T-cell (primary cell): ENCODE measurements at regions not wholly inside any gene's neighbourhood (a gene's known extent, or its start where the extent isn't known, plus 50 kb on each side); places are given as distances from the start of the nearest gene placed in this dataset.

Experiments used
- ATAC-seq, 4 experiments: fragments of 200-7000 bp in 3 of 4; fragments of 150-1000 bp in 1 of 4; cut with Tn5 transposase; replicated peaks in 1 of 4; 1 replicate in 3 of 4; 2 replicates in 1 of 4; pipeline ENCODE4 v1.10.0; 2021; ENCODE audit warnings: moderate library complexity in 3 of 4, mild to moderate bottlenecking in 2 of 4, moderate number of reproducible peaks in 1 of 4
- CTCF ChIA-PET, 2 donors: fragments of 300-600 bp; sonication (Branson Sonifier 250); formaldehyde crosslinking; loops; one replicate each; lab custom pipeline; 2022; ENCODE audit warnings: antibody characterized with exemption in 2 of 2; lab: Charles Lee
- POLR2A ChIA-PET, 2 donors: fragments of 300-600 bp; sonication (Branson Sonifier 250); formaldehyde crosslinking; loops; one replicate each; lab custom pipeline; 2022; ENCODE audit warnings: antibody characterized with exemption in 2 of 2; lab: Charles Lee
- DNase-seq, 35 experiments: peaks; one replicate each; pipeline versions ENCODE4 v3.0.0 to v3.0.0-alpha.2; 2013 to 2023
- H3K27ac ChIP-seq: one replicate; pipeline ENCODE4 v1.5.1; 2013; ENCODE audit warnings: low read length
- H3K27me3 ChIP-seq, 2 experiments: replicated peaks in 1 of 2; 1 replicate in 1 of 2; 2 replicates in 1 of 2; pipeline versions ENCODE4 v1.6.1 to v1.7.0; 2013; ENCODE audit warnings: low read length in 1 of 2, mixed read lengths in 1 of 2; ENCODE audit not compliant: control insufficient read depth in 2 of 2, insufficient read depth in 2 of 2; ENCODE audit errors: extremely low read depth in 1 of 2
- H3K36me3 ChIP-seq, 2 donors: 1 replicate in 1 of 2; 2 replicates in 1 of 2; pipeline versions ENCODE4 v1.6.1 to v1.7.0; 2013; ENCODE audit warnings: low read length in 1 of 2; ENCODE audit not compliant: control insufficient read depth in 2 of 2, insufficient read depth in 1 of 2; ENCODE audit errors: extremely low read depth in 1 of 2
- H3K4me1 ChIP-seq, 2 experiments: 1 replicate in 1 of 2; 2 replicates in 1 of 2; pipeline versions ENCODE4 v1.6.1 to v1.7.0; 2013; ENCODE audit warnings: low read length in 2 of 2, mixed read lengths in 1 of 2; ENCODE audit not compliant: insufficient read depth in 2 of 2, control insufficient read depth in 1 of 2; ENCODE audit errors: extremely low read depth in 1 of 2
- H3K4me3 ChIP-seq, 2 donors: 1 replicate in 1 of 2; 2 replicates in 1 of 2; pipeline versions ENCODE4 v1.5.1 to v1.7.0; 2013; ENCODE audit warnings: mild to moderate bottlenecking in 2 of 2, low read length in 1 of 2, moderate library complexity in 1 of 2; ENCODE audit not compliant: control insufficient read depth in 1 of 2; ENCODE audit errors: extremely low read depth in 1 of 2
- H3K9me3 ChIP-seq: 2 replicates; pipeline ENCODE4 v1.7.0; 2013
- H3K27ac Mint-ChIP-seq, 2 donors: one replicate each; pipeline ENCODE4 v1.8.0; 2020 to 2021; ENCODE audit warnings: mild to moderate bottlenecking in 2 of 2, mixed read lengths in 2 of 2
- H3K27me3 Mint-ChIP-seq, 2 donors: one replicate each; pipeline ENCODE4 v1.8.0; 2021 to 2022; ENCODE audit warnings: mixed read lengths in 2 of 2
- H3K36me3 Mint-ChIP-seq: one replicate; pipeline ENCODE4 v1.8.0; 2021; ENCODE audit warnings: mixed read lengths
- H3K4me1 Mint-ChIP-seq, 3 donors: one replicate each; pipeline ENCODE4 v1.8.0; 2020 to 2022; ENCODE audit warnings: mixed read lengths in 3 of 3, mild to moderate bottlenecking in 1 of 3
- H3K4me3 Mint-ChIP-seq, 3 donors: one replicate each; pipeline ENCODE4 v1.8.0; 2020 to 2022; ENCODE audit warnings: mild to moderate bottlenecking in 3 of 3, mixed read lengths in 3 of 3, moderate library complexity in 3 of 3
- H3K9me3 Mint-ChIP-seq, 3 donors: one replicate each; pipeline ENCODE4 v1.8.0; 2020 to 2022; ENCODE audit warnings: mixed read lengths in 3 of 3
- WGBS: methylation state at CpG from one replicate; pipeline ENCODE4 v1.1.5; 2013; ENCODE audit warnings: missing lambda C conversion rate; ENCODE audit not compliant: insufficient coverage; 5-methylcytosine and 5-hydroxymethylcytosine counted together

DNA sequence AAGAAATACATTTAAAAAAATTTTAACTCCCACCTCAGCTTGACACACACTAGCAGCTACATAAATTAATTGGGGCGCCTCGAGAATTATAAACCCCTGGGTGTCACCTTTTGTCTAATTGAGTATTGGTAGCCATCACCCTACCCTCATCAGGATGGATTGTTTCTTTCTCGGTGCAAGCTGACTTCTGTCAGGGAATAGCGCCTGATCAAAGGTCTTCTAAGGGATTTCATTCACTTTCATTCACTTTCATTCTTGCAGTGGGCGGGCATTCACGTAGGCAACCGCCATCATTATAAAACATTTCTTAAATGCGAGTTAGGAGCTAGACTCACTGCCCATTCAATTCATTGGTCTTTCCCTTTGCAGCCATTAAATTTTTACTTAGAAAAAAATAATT is 239.2 kb upstream of the SASH1 start:
- Mint-ChIP-seq H3K9me3 (peaks cover 0 to 3% (median 1%) of the 10 kb centered on the region in 3 donors), H3K4me3 (no peak overlapping the region), H3K36me3 (no peaks in the 10 kb centered on the region), H3K4me1 (no peaks in the 10 kb centered on the region), H3K27ac (no peak overlapping the region), H3K27me3 (peaks cover 0 to 4% of the 10 kb centered on the region in 2 donors)
- CTCF ChIA-PET: interaction anchor here in 1 of 2 donors (0.6 kb wide), 1 partner anchor 135 kb away, joined by 3 read pairs; no protein-coding TSS in a partner anchor
- Histone ChIP-seq H3K4me3 (no peak overlapping the region), H3K4me1 (no peaks in the 10 kb centered on the region), H3K27ac (no peak overlapping the region), H3K36me3 (no peaks in the 10 kb centered on the region), H3K27me3 (no peaks in the 10 kb centered on the region), H3K9me3 (no peaks in the 10 kb centered on the region)
- DNase-seq: no peak
- POLR2A ChIA-PET: no interaction called here
- no peak for ATAC-seq
- 93% methylated on average over 5 of the region's 8 CpGs for WGBS

DNA sequence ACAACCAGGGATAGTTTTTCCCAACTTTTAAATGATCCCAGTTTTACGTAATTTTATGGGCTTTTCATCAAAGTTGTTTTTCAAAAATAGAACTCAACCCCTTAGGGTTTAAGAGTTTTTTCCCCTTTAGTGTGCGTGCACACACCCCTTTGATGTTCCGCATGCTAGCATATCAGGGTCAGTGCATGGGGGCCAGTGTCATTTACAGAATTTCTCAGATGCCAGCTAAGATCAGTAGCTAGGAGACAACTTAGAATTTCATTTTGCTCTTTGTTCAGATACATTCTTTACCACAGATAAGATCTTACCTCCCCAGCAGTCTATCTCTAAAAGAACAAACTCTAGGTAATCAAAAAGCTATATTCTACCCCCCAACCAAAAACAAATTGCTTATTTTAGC is 238.5 kb upstream of the SASH1 start:
- ATAC-seq: no peak
- DNase-seq: no peak
- ChIA-PET POLR2A (no interaction called here), CTCF (no interaction called here)
- H3K36me3 ChIP-seq: no peaks in the 10 kb centered on the region
- H3K27me3 Mint-ChIP-seq: peaks cover 0 to 4% of the 10 kb centered on the region in 2 donors
- no peaks in the 10 kb centered on the region for H3K27me3 ChIP-seq
- H3K4me3 Mint-ChIP-seq: no peak overlapping the region
- no peaks in the 10 kb centered on the region for H3K36me3 Mint-ChIP-seq
- no peaks in the 10 kb centered on the region for H3K4me1 ChIP-seq
- H3K9me3 Mint-ChIP-seq: peaks cover 0 to 3% (median 0%) of the 10 kb centered on the region in 3 donors
- H3K4me1 Mint-ChIP-seq: no peaks in the 10 kb centered on the region
- no peak overlapping the region for H3K4me3 ChIP-seq
- H3K9me3 ChIP-seq: no peaks in the 10 kb centered on the region
- H3K27ac ChIP-seq: no peak overlapping the region
- no peak overlapping the region for H3K27ac Mint-ChIP-seq
- WGBS: no CpG with 5 or more reads among the region's 3 CpGs

DNA sequence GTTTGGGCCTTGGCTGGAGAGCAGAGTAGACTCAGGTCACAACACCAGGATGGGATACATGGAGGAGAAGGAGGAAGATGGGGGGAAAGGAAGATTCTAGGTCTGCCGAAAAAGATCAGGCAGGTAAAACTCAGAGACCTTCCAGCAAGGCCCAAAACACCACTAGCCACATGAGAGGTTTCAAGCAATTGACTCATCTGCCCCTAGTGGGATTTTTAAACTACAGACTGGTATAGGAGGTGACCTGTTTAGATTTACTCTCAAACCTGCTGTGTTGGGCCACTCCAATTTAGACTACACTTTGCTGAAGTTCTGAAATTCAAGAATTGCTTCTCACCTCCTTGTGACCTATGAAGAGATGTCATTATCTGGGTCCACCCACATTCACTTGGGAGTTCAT is 236.9 kb upstream of the SASH1 start:
- Histone ChIP-seq H3K9me3 (no peaks in the 10 kb centered on the region), H3K36me3 (no peaks in the 10 kb centered on the region), H3K27ac (no peak overlapping the region), H3K4me3 (no peak overlapping the region), H3K4me1 (no peaks in the 10 kb centered on the region), H3K27me3 (peaks cover 0 to 4% of the 10 kb centered on the region in 2 experiments)
- Mint-ChIP-seq H3K36me3 (no peaks in the 10 kb centered on the region), H3K27ac (no peak overlapping the region), H3K4me3 (no peak overlapping the region), H3K9me3 (no peaks in the 10 kb centered on the region), H3K4me1 (no peaks in the 10 kb centered on the region), H3K27me3 (peaks cover 3 to 10% of the 10 kb centered on the region in 2 donors)
- POLR2A ChIA-PET: no interaction called here
- DNase-seq: no peak
- ATAC-seq: no peak
- CTCF ChIA-PET: no interaction called here
- no CpG with 5 or more reads among the region's 1 CpG for WGBS

DNA sequence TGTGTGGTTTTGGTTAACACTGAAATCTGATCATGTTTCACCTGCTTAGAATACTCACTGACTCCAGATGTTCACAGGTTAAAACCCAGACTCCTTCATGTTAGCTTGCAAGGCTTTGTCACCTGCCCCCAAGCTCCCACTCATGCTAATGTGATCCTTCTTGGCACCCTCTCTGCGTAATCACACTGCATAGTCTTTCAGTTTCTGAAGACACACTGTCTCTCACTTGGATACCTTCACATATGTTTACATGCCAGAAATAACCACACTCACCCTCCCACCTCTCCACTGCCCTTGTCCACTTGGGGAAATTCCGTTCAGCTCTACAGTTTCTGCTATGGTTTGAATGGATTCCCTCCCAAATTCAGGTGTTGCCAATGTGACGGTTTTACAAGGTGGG is 234.7 kb upstream of the SASH1 start:
- Histone ChIP-seq H3K9me3 (no peaks in the 10 kb centered on the region), H3K27ac (no peak overlapping the region), H3K27me3 (peaks cover 0 to 4% of the 10 kb centered on the region in 2 experiments), H3K4me1 (no peaks in the 10 kb centered on the region), H3K4me3 (no peak overlapping the region), H3K36me3 (no peaks in the 10 kb centered on the region)
- Mint-ChIP-seq H3K9me3 (no peaks in the 10 kb centered on the region), H3K27me3 (peaks cover 3 to 10% of the 10 kb centered on the region in 2 donors), H3K27ac (no peak overlapping the region), H3K4me3 (no peak overlapping the region), H3K36me3 (no peaks in the 10 kb centered on the region), H3K4me1 (no peaks in the 10 kb centered on the region)
- POLR2A ChIA-PET: no interaction called here
- WGBS: 78% methylated on average over 1 of the region's 3 CpGs
- ATAC-seq (no peak), DNase-seq (no peak)
- CTCF ChIA-PET: no interaction called here

DNA sequence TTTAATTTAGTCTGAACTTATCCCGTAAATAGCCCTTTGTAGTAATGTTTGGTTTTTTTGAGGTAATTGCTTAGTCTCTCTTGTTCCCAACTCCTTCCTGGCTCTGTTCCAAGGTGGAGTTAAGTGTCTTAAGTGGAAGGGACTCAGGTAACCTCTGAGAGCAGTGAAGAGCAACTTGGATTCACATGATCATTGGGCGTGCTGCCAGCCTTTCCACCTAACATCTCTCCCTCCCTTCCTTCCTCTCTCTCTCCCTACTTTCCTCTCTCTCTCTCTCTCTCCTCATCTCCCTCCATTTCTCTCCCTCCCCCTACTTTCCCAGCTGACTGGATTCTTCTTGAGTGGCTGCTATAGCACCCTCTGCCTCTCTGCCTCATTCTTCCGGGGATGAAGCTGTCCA is 232.9 kb upstream of the SASH1 start:
- H3K4me1 ChIP-seq: no peaks in the 10 kb centered on the region
- ATAC-seq: no peak
- no peak overlapping the region for H3K4me3 ChIP-seq
- ChIA-PET POLR2A (no interaction called here), CTCF (interaction anchor here (0.6 to 0.7 kb wide), 2 partner anchors 21 to 1153 kb away, joined by 3 to 4 read pairs; no protein-coding TSS in a partner anchor)
- H3K27ac Mint-ChIP-seq: no peak overlapping the region
- no peaks in the 10 kb centered on the region for H3K36me3 ChIP-seq
- H3K9me3 ChIP-seq: no peaks in the 10 kb centered on the region
- H3K27me3 ChIP-seq: peaks cover 0 to 9% of the 10 kb centered on the region in 2 experiments
- no peak overlapping the region for H3K4me3 Mint-ChIP-seq
- H3K27ac ChIP-seq: no peak overlapping the region
- no peaks in the 10 kb centered on the region for H3K4me1 Mint-ChIP-seq
- peaks cover 3 to 6% of the 10 kb centered on the region in 2 donors for H3K27me3 Mint-ChIP-seq
- 85% methylated on average over 2 of the region's 3 CpGs for WGBS
- DNase-seq: no peak
- no peaks in the 10 kb centered on the region for H3K9me3 Mint-ChIP-seq
- no peaks in the 10 kb centered on the region for H3K36me3 Mint-ChIP-seq

DNA sequence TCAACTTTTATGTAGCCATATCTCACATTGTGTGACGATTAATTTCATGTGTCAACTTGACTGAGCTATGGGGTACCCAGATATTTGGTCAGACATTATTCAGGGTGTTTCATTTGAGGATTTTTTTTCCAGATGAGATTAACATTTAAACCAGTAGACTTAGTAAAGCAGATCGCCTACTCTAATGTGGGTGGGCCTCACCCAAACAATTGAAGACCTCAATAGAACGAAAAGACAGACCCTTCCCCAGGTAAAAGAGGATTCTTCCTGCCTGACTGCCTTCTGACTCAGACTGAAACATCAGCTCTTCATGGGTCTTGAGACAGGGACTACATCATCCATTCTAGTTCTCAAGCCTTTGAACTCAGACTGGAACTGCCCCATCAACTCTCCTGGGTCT is 231.7 kb upstream of the SASH1 start:
- Mint-ChIP-seq H3K9me3 (no peaks in the 10 kb centered on the region), H3K27ac (no peak overlapping the region), H3K4me3 (no peak overlapping the region), H3K27me3 (peaks cover 3 to 6% of the 10 kb centered on the region in 2 donors), H3K4me1 (no peaks in the 10 kb centered on the region), H3K36me3 (no peaks in the 10 kb centered on the region)
- CTCF ChIA-PET: no interaction called here
- 22% methylated on average over 1 of the region's 3 CpGs for WGBS
- DNase-seq (no peak), ATAC-seq (no peak)
- Histone ChIP-seq H3K9me3 (no peaks in the 10 kb centered on the region), H3K4me3 (no peak overlapping the region), H3K27ac (no peak overlapping the region), H3K36me3 (no peaks in the 10 kb centered on the region), H3K4me1 (no peaks in the 10 kb centered on the region), H3K27me3 (peaks cover 0 to 9% of the 10 kb centered on the region in 2 experiments)
- POLR2A ChIA-PET: no interaction called here

DNA sequence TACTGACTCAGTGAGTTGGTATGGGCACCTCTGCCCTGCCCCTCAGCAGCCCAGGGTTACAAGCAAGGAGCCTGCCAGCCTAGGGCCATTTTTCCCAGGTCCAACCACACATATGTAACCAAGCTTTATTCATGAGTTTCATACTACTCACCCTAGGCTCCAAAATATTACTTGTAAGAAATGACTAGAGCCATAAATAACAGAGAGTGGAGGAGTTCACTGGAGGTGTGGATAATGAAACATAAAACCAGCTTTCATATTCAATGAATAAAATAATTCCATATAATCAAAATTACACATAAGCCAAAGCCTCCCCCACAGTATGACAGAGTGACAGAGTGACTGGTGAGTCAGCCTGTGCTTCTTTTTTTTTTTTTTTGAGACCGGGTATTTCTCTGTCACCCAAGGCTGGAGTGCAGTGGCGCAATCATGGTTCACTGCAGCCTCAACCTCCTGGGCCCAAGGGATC is 229.8 kb upstream of the SASH1 start:
- Mint-ChIP-seq H3K9me3 (no peaks in the 10 kb centered on the region), H3K27ac (no peak overlapping the region), H3K36me3 (no peaks in the 10 kb centered on the region), H3K27me3 (peaks cover 3 to 6% of the 10 kb centered on the region in 2 donors), H3K4me3 (no peak overlapping the region), H3K4me1 (no peaks in the 10 kb centered on the region)
- no peak overlapping the region for H3K27ac ChIP-seq
- no peaks in the 10 kb centered on the region for H3K4me1 ChIP-seq
- H3K36me3 ChIP-seq: no peaks in the 10 kb centered on the region
- 100% methylated on average over 1 of the region's 2 CpGs for WGBS
- ATAC-seq: no peak
- no peak for DNase-seq
- ChIA-PET POLR2A (no interaction called here), CTCF (no interaction called here)
- peaks cover 0 to 9% of the 10 kb centered on the region in 2 experiments for H3K27me3 ChIP-seq
- H3K9me3 ChIP-seq: no peaks in the 10 kb centered on the region
- no peak overlapping the region for H3K4me3 ChIP-seq
